ENCODE measurements at regions not wholly inside any gene's neighbourhood (a gene's known extent, or its start where the extent isn't known, plus 50 kb on each side); places are given as distances from the start of the nearest gene placed in this dataset.

- POLR2A ChIA-PET (ENCODE audit: low non-redundant PET) = no interaction called here
- no peak overlapping the region for H3K27ac ChIP-seq
- TF ChIP-seq, protein P1, sequence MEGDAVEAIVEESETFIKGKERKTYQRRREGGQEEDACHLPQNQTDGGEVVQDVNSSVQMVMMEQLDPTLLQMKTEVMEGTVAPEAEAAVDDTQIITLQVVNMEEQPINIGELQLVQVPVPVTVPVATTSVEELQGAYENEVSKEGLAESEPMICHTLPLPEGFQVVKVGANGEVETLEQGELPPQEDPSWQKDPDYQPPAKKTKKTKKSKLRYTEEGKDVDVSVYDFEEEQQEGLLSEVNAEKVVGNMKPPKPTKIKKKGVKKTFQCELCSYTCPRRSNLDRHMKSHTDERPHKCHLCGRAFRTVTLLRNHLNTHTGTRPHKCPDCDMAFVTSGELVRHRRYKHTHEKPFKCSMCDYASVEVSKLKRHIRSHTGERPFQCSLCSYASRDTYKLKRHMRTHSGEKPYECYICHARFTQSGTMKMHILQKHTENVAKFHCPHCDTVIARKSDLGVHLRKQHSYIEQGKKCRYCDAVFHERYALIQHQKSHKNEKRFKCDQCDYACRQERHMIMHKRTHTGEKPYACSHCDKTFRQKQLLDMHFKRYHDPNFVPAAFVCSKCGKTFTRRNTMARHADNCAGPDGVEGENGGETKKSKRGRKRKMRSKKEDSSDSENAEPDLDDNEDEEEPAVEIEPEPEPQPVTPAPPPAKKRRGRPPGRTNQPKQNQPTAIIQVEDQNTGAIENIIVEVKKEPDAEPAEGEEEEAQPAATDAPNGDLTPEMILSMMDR (conservative IDR thresholded peaks at IDR 0.05; ENCODE audit: low read depth) = no peak
- no peak for DNase-seq (ENCODE audit: low spot score)
- CTCF ChIA-PET = no interaction called here
Observed at GRCh38 chr2:21258082-21258481, 134.3 kb downstream of the TDRD15 start.

DNA sequence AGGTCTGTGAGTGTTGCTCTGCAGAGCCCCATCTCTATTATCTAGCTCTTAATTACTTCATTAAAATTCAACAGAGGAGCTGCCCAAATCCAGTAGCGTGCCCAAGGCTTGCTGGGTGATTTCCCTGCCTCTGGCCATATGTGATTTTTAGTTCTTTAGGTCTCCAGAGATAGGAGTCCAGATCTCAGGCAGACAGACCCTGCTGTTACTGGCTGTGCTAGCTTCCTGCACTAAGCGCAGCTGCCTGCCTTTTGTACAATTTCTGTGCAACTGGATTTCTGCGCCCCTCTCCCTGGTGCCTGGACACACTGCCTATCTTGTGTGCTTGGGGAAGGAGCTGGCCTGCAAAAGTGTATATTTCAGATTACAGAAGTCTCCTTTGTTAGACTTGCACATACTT is 136.5 kb downstream of the TDRD15 start:
- TF ChIP-seq, protein P1 (conservative IDR thresholded peaks at IDR 0.05; ENCODE audit: low read depth) = no peak
- H3K27ac ChIP-seq = no peak overlapping the region
- DNase-seq (ENCODE audit: low spot score) = no peak
- POLR2A ChIA-PET (ENCODE audit: low non-redundant PET) = no interaction called here
- CTCF ChIA-PET = no interaction called here

GRCh38 chr2:21261591-21261990 is 137.8 kb downstream of the TDRD15 start:
- POLR2A ChIA-PET (ENCODE audit: low non-redundant PET) = no interaction called here
- CTCF ChIA-PET = interaction anchor here (0.6 kb wide), 1 partner anchor 1629 kb away, joined by 4 read pairs; no protein-coding TSS in a partner anchor
- DNase-seq (ENCODE audit: low spot score) = no peak
- no peak overlapping the region for H3K27ac ChIP-seq
- TF ChIP-seq, protein P1 (conservative IDR thresholded peaks at IDR 0.05; ENCODE audit: low read depth) = no peak

DNA sequence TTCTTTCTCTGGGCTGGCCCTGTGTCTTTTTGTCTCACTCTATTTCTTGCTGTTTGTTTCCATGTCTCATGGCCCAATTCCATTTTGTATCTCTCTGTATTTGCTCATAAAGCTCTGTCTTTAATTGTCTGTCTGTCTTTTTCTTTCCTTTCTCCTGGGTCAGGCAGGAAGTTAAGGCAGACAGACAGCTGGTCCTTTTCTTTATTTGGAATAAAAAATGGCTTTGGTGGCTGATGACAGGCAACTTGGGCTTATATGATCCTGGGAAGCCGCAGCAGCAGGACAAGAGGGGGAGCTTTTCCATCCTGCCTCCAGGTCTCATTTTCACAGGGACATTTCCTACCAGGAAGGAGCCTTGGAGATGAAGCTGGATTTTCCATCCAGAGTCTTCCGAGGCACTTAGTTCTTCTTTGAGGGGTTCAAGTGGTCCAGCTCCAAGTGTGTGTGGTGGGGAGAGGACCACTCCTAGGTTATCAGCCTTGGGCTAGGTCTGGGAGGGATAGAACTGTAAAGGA is 138.7 kb downstream of the TDRD15 start:
- no peak for DNase-seq (ENCODE audit: low spot score)
- TF ChIP-seq, protein P1 (conservative IDR thresholded peaks at IDR 0.05; ENCODE audit: low read depth) = no peak
- ChIA-PET CTCF (interaction anchor here (0.6 kb wide), 1 partner anchor 601 kb away, joined by 4 read pairs; no protein-coding TSS in a partner anchor), POLR2A (ENCODE audit: low non-redundant PET) (no interaction called here)
- no peak overlapping the region for H3K27ac ChIP-seq

GRCh38 chr2:21263622-21264021 is 139.9 kb downstream of the TDRD15 start:
- TF ChIP-seq, protein P1 (conservative IDR thresholded peaks at IDR 0.05; ENCODE audit: low read depth) = no peak
- no peak for DNase-seq (ENCODE audit: low spot score)
- ChIA-PET CTCF (no interaction called here), POLR2A (ENCODE audit: low non-redundant PET) (no interaction called here)
- H3K27ac ChIP-seq = no peak overlapping the region

GRCh38 chr2:21265752-21266151 is 142.0 kb downstream of the TDRD15 start:
- POLR2A ChIA-PET (ENCODE audit: low non-redundant PET) = no interaction called here
- CTCF ChIA-PET = no interaction called here
- H3K27ac ChIP-seq = no peak overlapping the region
- TF ChIP-seq, protein P1 (conservative IDR thresholded peaks at IDR 0.05; ENCODE audit: low read depth) = no peak
- no peak for DNase-seq (ENCODE audit: low spot score)
